MM.1S (cell line): ENCODE measurements at regions not wholly inside any gene's neighbourhood (a gene's known extent, or its start where the extent isn't known, plus 50 kb on each side); places are given as distances from the start of the nearest gene placed in this dataset.
"Not testable (repeated sequence)": the region's sequence is repeated elsewhere in the genome, so short reads cannot be mapped to it uniquely, and the experiment has no call there.

Experiments used
- EZH2phosphoT487 ChIP-seq: fragments of 300-600 bp; sonication (generic); IDR thresholded peaks from 2 replicates; pipeline ENCODE4 v1.6.1; 2018; ENCODE audit warnings: antibody characterized with exemption, low read length
- TF ChIP-seq, protein P1 (sequence below): fragments of 300-600 bp; sonication (generic); IDR thresholded peaks from 2 replicates; pipeline ENCODE4 v1.5.1; 2016; ENCODE audit warnings: antibody characterized with exemption, low read length, mixed read lengths

DNA sequence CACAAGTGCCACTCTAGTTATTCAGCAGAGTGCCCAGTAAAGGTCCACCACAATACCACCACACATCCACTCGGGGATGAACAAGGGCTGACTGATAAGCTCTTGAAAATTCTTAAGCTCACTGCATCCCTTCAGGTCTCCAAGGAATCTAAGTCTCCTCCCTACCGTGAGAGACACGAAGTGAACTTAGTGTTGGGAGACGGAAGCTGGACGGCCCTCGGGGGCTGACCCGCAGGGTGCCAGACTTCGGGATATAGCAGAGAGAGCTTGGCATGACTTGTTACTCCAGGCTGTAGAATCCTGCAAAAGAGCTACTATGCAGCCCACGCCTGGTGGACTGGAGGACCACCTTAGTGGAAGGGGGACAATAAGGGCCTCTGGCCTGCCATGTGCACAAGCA lies 75.1 kb downstream of the LYZL1 start:
- TF ChIP-seq, protein P1, sequence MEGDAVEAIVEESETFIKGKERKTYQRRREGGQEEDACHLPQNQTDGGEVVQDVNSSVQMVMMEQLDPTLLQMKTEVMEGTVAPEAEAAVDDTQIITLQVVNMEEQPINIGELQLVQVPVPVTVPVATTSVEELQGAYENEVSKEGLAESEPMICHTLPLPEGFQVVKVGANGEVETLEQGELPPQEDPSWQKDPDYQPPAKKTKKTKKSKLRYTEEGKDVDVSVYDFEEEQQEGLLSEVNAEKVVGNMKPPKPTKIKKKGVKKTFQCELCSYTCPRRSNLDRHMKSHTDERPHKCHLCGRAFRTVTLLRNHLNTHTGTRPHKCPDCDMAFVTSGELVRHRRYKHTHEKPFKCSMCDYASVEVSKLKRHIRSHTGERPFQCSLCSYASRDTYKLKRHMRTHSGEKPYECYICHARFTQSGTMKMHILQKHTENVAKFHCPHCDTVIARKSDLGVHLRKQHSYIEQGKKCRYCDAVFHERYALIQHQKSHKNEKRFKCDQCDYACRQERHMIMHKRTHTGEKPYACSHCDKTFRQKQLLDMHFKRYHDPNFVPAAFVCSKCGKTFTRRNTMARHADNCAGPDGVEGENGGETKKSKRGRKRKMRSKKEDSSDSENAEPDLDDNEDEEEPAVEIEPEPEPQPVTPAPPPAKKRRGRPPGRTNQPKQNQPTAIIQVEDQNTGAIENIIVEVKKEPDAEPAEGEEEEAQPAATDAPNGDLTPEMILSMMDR: not testable (repeated sequence)
- not testable (repeated sequence) for TF ChIP-seq EZH2phosphoT487
